ENCODE measurements at regions not wholly inside any gene's neighbourhood (a gene's known extent, or its start where the extent isn't known, plus 50 kb on each side); places are given as distances from the start of the nearest gene placed in this dataset.
A peak's percentile ranks its signal among the peaks of the same experiment; 100 is the strongest.

- DNase-seq (ENCODE audit: low read depth), result no peak
- no peak overlapping the region for H3K4me3 ChIP-seq (ENCODE audit: control insufficient read depth, low read depth, low read length)
- TF ChIP-seq, protein P1, sequence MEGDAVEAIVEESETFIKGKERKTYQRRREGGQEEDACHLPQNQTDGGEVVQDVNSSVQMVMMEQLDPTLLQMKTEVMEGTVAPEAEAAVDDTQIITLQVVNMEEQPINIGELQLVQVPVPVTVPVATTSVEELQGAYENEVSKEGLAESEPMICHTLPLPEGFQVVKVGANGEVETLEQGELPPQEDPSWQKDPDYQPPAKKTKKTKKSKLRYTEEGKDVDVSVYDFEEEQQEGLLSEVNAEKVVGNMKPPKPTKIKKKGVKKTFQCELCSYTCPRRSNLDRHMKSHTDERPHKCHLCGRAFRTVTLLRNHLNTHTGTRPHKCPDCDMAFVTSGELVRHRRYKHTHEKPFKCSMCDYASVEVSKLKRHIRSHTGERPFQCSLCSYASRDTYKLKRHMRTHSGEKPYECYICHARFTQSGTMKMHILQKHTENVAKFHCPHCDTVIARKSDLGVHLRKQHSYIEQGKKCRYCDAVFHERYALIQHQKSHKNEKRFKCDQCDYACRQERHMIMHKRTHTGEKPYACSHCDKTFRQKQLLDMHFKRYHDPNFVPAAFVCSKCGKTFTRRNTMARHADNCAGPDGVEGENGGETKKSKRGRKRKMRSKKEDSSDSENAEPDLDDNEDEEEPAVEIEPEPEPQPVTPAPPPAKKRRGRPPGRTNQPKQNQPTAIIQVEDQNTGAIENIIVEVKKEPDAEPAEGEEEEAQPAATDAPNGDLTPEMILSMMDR (conservative IDR thresholded peaks at IDR 0.05; ENCODE audit: control insufficient read depth, insufficient read depth, low read depth, low read length), result no peak
These were observed 181.5 kb upstream of the ATP2B1 start for GRCh38 chr12:89890161-89890560.

DNA sequence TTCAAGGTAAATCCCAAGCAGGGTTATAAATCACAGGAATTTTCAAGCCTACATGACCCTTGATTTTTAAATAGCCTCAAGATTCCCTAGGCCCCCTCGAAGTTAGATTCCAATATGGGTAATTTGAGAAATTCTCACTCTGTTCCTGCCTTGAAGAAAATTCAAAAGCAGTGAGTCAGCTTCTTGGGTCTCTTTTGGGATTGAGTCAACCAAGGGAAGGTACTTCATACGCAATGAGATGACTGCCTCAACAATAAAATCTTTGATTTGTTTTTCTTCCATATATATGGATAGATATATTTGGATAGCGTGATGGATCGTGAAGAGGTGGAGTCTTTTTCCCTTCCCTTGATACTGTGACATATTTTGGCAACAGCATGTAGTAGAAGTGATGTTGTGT lies 180.4 kb upstream of the ATP2B1 start:
- peak; percentile 64 for DNase-seq (ENCODE audit: low read depth)
- H3K4me3 ChIP-seq (ENCODE audit: control insufficient read depth, low read depth, low read length), result no peak overlapping the region
- TF ChIP-seq, protein P1 (conservative IDR thresholded peaks at IDR 0.05; ENCODE audit: control insufficient read depth, insufficient read depth, low read depth, low read length), result no peak

GRCh38 chr12:89884952-89885351 lies 176.3 kb upstream of the ATP2B1 start:
- no peak overlapping the region for H3K4me3 ChIP-seq (ENCODE audit: control insufficient read depth, low read depth, low read length)
- DNase-seq (ENCODE audit: low read depth), result no peak
- TF ChIP-seq, protein P1 (conservative IDR thresholded peaks at IDR 0.05; ENCODE audit: control insufficient read depth, insufficient read depth, low read depth, low read length), result no peak

GRCh38 chr12:89884416-89884898 lies 175.8 kb upstream of the ATP2B1 start:
- TF ChIP-seq, protein P1 (conservative IDR thresholded peaks at IDR 0.05; ENCODE audit: control insufficient read depth, insufficient read depth, low read depth, low read length), result no peak
- no peak for DNase-seq (ENCODE audit: low read depth)
- no peak overlapping the region for H3K4me3 ChIP-seq (ENCODE audit: control insufficient read depth, low read depth, low read length)

- DNase-seq (ENCODE audit: low read depth), result peak; percentile 44
- no peak overlapping the region for H3K4me3 ChIP-seq (ENCODE audit: control insufficient read depth, low read depth, low read length)
- TF ChIP-seq, protein P1 (conservative IDR thresholded peaks at IDR 0.05; ENCODE audit: control insufficient read depth, insufficient read depth, low read depth, low read length), result no peak
These were observed 175.2 kb upstream of the ATP2B1 start for GRCh38 chr12:89883630-89884389.

GRCh38 chr12:89882792-89883191 lies 174.2 kb upstream of the ATP2B1 start:
- no peak for DNase-seq (ENCODE audit: low read depth)
- TF ChIP-seq, protein P1 (conservative IDR thresholded peaks at IDR 0.05; ENCODE audit: control insufficient read depth, insufficient read depth, low read depth, low read length), result no peak
- no peak overlapping the region for H3K4me3 ChIP-seq (ENCODE audit: control insufficient read depth, low read depth, low read length)

All from fibroblast of mammary gland (primary cell).